ENCODE measurements at regions not wholly inside any gene's neighbourhood (a gene's known extent, or its start where the extent isn't known, plus 50 kb on each side); places are given as distances from the start of the nearest gene placed in this dataset.
A peak's percentile ranks its signal among the peaks of the same experiment; 100 is the strongest.
"Not testable (repeated sequence)": the region's sequence is repeated elsewhere in the genome, so short reads cannot be mapped to it uniquely, and the experiment has no call there.

GRCh38 chr2:57044931-57045635 is 861.3 kb downstream of the CCDC85A start:
- no peaks in the 10 kb centered on the region for H3K36me3 Mint-ChIP-seq (ENCODE audit: insufficient read depth, unreplicated experiment)
- H3K4me3 Mint-ChIP-seq (ENCODE audit: low read depth, unreplicated experiment), result no peak overlapping the region
- no peaks in the 10 kb centered on the region for H3K4me1 Mint-ChIP-seq (ENCODE audit: low read depth, unreplicated experiment)
- no peaks in the 10 kb centered on the region for H3K27me3 Mint-ChIP-seq (ENCODE audit: unreplicated experiment)
- peaks cover 2% of the 10 kb centered on the region for H3K9me3 Mint-ChIP-seq (ENCODE audit: low read depth, unreplicated experiment)
- intact Hi-C loops (cut with micrococcal nuclease; ENCODE audit: unreplicated experiment), result no loop called here
- TF ChIP-seq CTCF (IDR thresholded peaks at IDR 0.05; ENCODE audit: unreplicated experiment), result no peak
- H3K27ac Mint-ChIP-seq (ENCODE audit: unreplicated experiment), result no peak overlapping the region
- no TSS peak for BruUV-seq (replicated peaks)
- CTCF ChIA-PET, result no interaction called here
- DNase-seq, result no peak

GRCh38 chr2:57049273-57049672 is 865.5 kb downstream of the CCDC85A start:
- no peak overlapping the region for H3K4me3 Mint-ChIP-seq (ENCODE audit: low read depth, unreplicated experiment)

GRCh38 chr2:57050007-57050406 is 866.2 kb downstream of the CCDC85A start:
- intact Hi-C loops (cut with micrococcal nuclease; ENCODE audit: unreplicated experiment), result no loop called here
- Mint-ChIP-seq H3K27ac (ENCODE audit: unreplicated experiment) (no peak overlapping the region), H3K9me3 (ENCODE audit: low read depth, unreplicated experiment) (no peaks in the 10 kb centered on the region), H3K36me3 (ENCODE audit: insufficient read depth, unreplicated experiment) (no peaks in the 10 kb centered on the region), H3K4me1 (ENCODE audit: low read depth, unreplicated experiment) (no peaks in the 10 kb centered on the region), H3K27me3 (ENCODE audit: unreplicated experiment) (no peaks in the 10 kb centered on the region), H3K4me3 (ENCODE audit: low read depth, unreplicated experiment) (no peak overlapping the region)
- no peak for DNase-seq
- TF ChIP-seq CTCF (IDR thresholded peaks at IDR 0.05; ENCODE audit: unreplicated experiment), result no peak
- BruUV-seq (replicated peaks), result no TSS peak
- CTCF ChIA-PET, result interaction anchor here (0.5 kb wide), 1 partner anchor 152 kb away, joined by 3 read pairs; no protein-coding TSS in a partner anchor

More at GRCh38 chr2:57049273-57049672, 865.5 kb downstream of the CCDC85A start:
- Mint-ChIP-seq H3K27me3 (ENCODE audit: unreplicated experiment) (no peaks in the 10 kb centered on the region), H3K4me1 (ENCODE audit: low read depth, unreplicated experiment) (no peaks in the 10 kb centered on the region), H3K9me3 (ENCODE audit: low read depth, unreplicated experiment) (no peaks in the 10 kb centered on the region), H3K27ac (ENCODE audit: unreplicated experiment) (no peak overlapping the region), H3K36me3 (ENCODE audit: insufficient read depth, unreplicated experiment) (no peaks in the 10 kb centered on the region)
- intact Hi-C loops (cut with micrococcal nuclease; ENCODE audit: unreplicated experiment), result no loop called here
- CTCF ChIA-PET, result no interaction called here
- TF ChIP-seq CTCF (IDR thresholded peaks at IDR 0.05; ENCODE audit: unreplicated experiment), result no peak
- no peak for DNase-seq
- no TSS peak for BruUV-seq (replicated peaks)

GRCh38 chr2:57066301-57066700 is 882.5 kb downstream of the CCDC85A start:
- H3K4me3 Mint-ChIP-seq (ENCODE audit: low read depth, unreplicated experiment); intact Hi-C loops (cut with micrococcal nuclease; ENCODE audit: unreplicated experiment); H3K27ac Mint-ChIP-seq (ENCODE audit: unreplicated experiment); DNase-seq; BruUV-seq (replicated peaks); H3K36me3 Mint-ChIP-seq (ENCODE audit: insufficient read depth, unreplicated experiment); H3K27me3 Mint-ChIP-seq (ENCODE audit: unreplicated experiment); H3K9me3 Mint-ChIP-seq (ENCODE audit: low read depth, unreplicated experiment): not testable (repeated sequence)
- H3K4me1 Mint-ChIP-seq (ENCODE audit: low read depth, unreplicated experiment), result peaks cover 10% of the 10 kb centered on the region
- CTCF ChIA-PET, result interaction anchor here (0.6 kb wide), 1 partner anchor 1922 kb away, joined by 3 read pairs; no protein-coding TSS in a partner anchor

GRCh38 chr2:57075226-57075625 is 891.4 kb downstream of the CCDC85A start:
- no TSS peak for BruUV-seq (replicated peaks)
- intact Hi-C loops (cut with micrococcal nuclease; ENCODE audit: unreplicated experiment), result no loop called here

More at GRCh38 chr2:57075226-57075625, 891.4 kb downstream of the CCDC85A start:
- H3K27ac Mint-ChIP-seq (ENCODE audit: unreplicated experiment), result peak overlapping the region; percentile 46
- DNase-seq, result no peak
- CTCF ChIA-PET, result no interaction called here
- no peak overlapping the region for H3K4me3 Mint-ChIP-seq (ENCODE audit: low read depth, unreplicated experiment)
- H3K27me3 Mint-ChIP-seq (ENCODE audit: unreplicated experiment), result no peaks in the 10 kb centered on the region
- H3K36me3 Mint-ChIP-seq (ENCODE audit: insufficient read depth, unreplicated experiment), result peaks cover 5% of the 10 kb centered on the region
- peaks cover 41% of the 10 kb centered on the region for H3K4me1 Mint-ChIP-seq (ENCODE audit: low read depth, unreplicated experiment)
- peaks cover 4% of the 10 kb centered on the region for H3K9me3 Mint-ChIP-seq (ENCODE audit: low read depth, unreplicated experiment)
- no peak for TF ChIP-seq CTCF (IDR thresholded peaks at IDR 0.05; ENCODE audit: unreplicated experiment)

All from Calu3 (cell line).